ENCODE measurements at regions not wholly inside any gene's neighbourhood (a gene's known extent, or its start where the extent isn't known, plus 50 kb on each side); places are given as distances from the start of the nearest gene placed in this dataset.
"Not testable (repeated sequence)": the region's sequence is repeated elsewhere in the genome, so short reads cannot be mapped to it uniquely, and the experiment has no call there.

DNA sequence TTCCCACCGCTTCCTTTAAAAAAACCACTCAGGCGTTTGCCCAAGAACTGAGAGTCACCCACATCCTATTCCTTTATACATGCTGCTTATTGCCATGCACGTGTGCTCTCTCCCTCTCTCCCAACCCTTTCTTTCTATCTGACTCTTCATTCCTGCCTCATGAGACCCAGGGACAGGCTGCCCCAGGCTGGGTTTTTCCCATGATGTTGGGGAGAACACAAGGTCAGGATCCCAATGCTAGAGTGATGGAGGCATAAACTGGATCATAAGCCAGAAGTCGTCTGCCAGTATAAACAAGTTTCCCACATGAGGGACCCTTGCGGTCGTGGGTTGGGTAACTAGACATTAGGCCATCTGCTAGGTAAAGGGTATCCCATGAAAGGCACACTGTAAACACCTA lies 64.9 kb downstream of the CD2 start:
- no peak for DNase-seq

DNA sequence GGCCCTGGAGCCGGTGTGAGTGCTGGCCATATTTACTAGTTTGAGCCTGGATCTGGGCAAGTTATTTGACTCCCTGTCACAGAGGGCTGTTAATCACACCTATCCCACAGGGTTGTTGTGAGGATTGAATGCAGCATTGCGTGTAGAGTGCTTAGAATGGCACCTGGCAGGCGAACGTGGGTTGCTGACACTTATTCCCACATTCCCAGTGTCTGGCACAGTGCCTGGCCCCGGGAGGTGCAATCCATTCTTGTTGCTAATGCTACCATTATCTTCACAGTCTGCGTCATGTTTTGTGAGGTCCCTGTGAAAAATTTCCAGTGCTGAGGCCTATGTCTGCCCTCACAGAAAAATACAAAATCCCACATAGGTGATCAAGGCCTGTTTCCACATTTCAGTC lies 66.1 kb downstream of the CD2 start:
- no peak for DNase-seq

DNA sequence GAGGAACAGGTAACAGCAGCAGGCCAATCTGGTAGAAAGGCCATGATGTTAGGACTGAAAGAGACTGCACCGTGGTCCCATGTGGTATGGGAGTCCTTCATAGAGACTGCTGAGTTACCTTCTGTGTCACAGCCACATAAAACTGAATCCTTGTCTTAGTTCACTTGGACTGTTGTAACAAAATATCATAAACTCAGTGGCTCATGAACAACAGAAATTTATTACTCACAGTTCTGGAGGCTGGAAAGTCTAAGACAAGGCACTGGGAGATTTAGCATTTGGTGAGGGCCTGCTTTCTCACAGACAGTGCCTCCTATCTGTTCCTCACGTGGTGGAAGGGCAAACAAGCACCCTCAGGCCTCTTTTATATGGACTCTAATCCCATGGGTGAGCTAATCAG lies 67.5 kb downstream of the CD2 start:
- no peak for DNase-seq

DNA sequence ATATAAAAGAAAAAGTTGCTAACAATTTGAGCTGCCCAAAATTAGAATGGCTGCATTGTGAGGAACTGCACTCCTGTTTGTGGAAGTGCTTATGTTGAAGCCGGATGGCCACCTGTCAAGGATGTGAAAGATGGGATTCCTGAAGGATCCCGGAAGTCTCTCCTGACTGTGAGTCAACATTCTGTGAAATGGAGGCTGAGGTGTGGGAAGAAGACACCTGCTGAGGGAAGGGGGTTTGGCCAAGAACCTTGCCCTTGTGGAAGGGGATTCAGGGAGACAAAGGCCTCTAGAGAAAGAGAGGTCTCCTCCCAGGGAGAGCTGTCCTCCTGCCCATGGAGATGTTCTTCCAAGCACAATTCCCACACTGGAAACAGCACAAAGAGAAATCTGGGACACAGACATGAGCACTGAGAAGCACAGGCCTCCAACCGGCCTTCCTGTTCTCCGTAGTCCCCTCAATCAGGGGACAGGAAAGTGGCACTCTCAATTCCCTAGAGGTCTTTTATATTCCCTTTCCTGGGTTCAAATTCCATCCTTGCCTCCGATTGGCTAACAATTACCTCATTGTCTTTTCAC lies 70.5 kb downstream of the CD2 start:
- DNase-seq: no peak

DNA sequence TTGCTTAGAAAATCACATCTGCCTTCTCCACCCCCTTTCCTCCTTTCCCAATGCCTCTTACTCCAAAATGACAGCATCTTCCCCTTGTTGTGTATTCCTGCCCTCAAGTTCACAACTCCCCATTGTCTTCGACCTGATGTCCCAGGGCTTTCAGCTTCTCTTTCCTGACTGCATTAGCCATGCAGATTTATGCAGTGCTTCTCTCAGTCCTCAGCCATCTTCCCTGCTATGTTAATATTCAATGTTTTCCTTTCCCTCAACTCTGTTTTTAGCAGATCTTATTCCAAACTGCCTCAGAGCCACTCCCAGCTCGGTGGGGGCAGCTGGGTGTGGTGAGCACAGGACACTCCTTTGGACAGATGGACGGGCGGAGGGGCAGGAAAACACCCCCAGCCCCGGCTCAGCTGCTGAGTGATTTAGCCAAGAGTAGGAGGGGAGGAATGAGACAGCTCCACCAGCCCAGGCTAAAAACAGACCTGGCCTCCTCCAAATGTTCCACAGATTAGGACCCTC lies 71.0 kb downstream of the CD2 start:
- no peak for DNase-seq

DNA sequence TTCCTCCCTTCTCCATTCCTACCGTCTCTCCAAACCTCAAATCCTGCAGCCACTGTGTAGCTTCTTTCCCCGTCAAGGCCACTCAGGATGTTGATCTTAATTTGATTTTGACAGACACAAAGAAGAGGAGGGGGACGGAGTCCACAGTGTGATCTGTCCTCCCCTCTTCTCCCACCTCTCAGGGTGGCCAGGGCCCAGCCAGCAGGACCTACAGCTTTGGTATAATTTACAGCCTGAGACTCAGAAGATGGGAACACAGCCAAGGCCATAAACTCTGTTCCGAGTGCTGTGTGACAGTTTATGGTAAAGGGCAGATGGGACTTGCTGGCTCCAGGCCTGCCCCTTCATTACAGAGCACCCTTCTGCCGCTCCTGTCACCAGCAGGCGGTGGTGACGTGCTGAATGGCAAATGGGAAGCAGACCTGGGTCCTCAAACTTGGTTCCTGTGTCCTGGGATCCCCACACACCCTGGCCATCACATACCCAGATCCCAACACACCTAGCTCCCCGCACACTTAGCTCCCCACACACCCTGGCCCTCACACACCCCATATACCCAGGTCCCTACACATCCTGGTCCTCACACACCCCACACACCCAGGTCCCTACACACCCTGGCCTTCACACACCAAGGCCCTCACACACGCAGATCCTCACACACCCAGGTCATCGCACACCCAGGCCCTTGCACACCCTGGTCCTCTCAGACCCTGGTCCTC lies 71.6 kb downstream of the CD2 start:
- DNase-seq: no peak

DNA sequence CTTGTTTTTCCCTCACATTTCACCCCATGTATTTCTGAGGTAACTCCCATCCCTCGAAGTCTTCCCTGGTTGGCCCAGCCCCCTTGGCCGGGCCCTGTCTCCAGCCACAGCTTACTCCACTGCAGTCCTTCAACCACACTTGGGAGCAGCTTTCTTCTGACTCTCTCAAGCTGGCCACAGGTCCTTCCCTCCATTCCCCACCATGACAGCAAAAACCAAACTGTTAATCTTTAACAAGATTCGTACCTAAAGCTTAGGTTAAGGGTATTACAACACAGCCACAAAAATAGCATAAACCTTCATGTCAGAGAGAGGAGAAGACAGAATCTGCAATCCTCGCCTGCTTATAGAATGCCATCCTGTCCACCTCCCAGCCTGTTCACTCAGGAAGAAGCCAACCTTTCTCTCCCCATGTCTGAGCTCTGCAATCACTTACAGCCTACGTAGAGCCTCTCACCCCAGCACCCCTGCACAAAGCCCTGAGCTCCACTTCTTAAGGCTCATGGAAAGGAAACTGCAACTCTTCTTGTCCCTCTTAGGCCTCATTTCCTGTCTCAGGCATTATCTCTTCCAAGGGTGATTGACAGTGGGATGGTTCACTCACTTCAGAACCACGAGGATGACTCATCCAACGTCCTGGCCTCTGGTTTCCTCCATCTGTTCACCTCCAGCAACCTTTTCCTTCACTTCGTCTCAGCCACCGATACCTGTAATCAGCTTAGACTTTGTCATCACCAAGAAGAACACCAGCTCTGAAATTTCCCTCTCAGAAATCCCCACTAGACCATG lies 72.8 kb downstream of the CD2 start:
- peak; percentile 65 for DNase-seq

DNA sequence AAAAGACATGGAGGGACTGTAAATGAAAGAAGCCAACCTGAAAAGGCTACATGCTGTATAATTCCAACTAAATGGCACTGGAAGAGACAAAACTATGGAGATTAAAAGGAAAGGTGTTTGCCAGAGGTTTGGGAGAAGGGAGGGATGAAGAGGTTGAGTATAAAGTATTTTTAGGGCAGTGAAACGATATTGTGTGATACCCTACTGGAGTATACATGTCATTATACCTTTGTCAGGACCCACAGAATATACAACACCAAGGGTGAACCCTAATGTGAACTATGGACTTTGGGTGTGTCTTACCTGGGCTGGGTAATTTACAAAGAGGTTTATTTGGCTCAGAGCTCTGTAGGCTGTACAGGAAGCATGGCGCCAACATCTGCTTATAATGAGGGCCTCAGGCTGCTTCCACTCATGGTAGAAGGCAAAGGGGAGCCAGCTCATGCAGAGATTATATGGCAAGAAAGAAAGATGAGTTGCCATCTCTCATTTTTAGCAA lies 73.4 kb downstream of the CD2 start:
- DNase-seq: no peak

DNA sequence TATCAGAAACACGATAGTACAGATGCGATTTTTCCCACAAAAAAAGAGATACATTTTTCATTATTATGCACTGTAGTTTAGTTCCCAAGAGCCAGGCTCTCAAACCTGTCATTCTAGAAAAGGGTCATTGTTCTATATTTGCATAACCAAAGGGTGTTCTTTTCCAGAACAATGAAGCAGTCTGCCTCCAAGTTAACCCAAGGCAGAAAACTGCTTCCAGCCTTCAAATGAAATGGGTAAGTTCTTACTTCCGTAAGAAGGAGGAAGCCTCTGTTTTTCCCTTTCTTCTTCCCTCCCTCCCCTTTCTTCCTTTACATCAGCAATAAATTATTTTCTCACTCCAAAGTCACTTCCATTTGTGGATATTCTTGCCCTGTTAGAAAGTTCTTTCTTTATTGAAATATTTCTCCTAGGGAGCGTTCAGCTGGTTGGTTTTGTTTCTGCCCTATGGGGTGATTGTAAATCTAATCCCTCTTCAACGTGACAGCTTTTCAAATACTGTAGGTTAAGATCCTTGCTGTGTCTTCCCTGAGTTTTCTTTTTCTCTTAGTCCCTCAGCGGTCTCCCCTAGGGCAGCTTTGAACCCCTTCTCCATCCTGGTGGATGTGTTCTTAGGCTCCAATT lies 77.3 kb upstream of the PTGFRN start:
- peak; percentile 18 for DNase-seq

DNA sequence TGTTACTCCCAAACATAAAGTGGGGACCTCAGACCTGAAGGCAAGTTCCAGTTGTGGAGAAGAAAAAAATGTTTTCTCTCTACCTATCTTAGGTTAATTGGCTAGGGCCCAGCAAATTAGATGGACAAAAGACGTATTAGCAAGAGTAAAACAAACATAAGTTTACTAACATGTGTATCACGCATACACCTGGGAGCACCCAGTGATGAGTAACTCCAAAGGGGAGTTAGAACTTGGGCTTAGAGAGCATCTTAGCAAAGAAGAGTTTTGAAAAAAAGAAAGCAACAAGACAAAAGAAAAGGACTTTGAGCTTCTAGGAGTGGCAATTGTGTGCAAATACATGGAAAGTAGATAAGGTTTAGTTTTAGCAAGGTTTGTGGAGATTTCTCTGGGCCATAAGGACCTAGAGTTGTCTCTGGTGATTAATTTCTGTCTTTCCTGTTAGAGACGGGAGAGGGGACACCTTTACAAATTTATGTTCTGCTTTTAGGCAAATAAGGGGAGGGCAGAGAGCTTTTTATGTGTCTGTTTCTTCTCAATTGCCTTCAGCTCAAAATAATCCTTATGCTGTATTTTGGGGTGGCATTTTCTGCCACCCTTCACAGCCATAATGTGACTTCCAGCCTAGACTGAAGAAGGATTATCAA lies 76.7 kb upstream of the PTGFRN start:
- peak; percentile 6 for DNase-seq

DNA sequence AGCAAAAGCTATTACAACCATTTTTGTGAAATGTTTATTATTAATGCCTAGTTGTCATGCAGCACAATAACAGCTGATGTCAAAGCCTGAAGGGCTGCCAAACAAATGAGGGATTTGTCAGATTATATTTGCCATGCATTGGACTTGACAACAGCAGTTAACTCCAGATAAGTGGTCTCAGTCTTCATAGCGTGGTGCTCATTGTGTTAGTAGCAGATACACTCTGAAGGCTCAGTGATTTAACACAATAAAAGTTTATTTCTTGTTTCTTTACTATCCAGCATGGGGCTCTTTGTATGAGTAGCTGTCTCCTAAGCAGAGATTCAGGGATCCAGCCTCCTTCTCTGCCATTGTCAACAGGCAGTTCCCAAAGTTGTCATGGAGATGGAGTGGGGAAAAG lies 76.0 kb upstream of the PTGFRN start:
- DNase-seq: peak; percentile 7

DNA sequence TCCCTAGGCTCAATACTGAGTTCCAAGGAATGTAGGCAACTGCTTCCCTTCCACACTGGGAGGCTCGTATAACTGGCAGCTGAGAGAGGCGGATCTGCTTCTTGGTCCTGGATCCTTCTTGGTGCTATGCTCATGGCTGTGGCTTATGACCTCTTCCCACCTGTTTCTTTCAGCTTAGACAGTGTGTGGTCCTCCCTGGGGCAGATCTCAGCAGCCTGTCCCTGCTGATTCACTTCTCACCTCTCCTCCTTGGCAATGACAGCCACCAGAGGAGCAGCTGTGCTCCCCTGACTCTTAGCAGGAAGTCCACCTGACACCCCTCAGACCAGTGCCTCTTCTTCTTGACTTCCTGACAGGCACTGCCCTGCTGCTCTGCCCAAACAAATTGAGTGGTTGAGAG lies 75.1 kb upstream of the PTGFRN start:
- peak; percentile 45 for DNase-seq

DNA sequence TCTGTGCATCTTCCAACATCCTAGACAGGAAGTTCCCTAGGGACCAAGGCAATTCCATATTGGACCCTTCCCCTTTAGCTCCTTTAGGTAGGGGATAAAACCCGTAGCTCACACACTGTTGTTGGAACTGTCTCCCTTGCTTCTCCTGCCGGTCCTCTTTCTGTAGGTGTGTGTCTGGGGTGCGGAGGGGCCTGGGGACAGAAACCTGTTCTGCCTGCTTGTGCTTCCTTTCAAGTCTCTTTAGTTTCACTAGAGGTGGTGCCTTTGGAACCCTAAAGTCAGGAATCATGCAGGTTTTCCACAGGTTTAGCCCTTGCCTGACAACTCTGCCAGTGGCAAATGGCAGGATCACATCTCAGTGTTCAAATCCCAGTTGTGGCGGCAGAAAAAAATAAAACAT lies 74.6 kb upstream of the PTGFRN start:
- DNase-seq: no peak

DNA sequence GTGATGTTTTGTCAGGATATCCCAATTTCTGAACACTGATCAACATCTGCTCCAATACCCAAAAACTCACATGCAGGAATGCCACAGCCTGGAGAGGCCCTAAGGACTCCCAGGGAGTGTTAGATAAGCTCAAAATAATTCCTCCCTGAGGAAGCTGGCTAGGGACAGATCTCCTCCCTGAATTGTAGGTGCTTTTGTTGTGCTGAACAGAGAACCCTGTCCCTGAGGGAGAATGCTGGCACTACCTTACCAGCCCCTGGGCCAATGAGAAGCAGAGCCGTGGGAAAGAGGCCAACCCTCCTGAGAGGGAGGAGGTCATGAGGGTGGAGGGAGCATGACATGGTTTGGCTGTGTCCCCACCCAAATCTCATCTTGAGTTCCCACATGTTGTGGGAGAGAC lies 73.6 kb upstream of the PTGFRN start:
- no peak for DNase-seq

DNA sequence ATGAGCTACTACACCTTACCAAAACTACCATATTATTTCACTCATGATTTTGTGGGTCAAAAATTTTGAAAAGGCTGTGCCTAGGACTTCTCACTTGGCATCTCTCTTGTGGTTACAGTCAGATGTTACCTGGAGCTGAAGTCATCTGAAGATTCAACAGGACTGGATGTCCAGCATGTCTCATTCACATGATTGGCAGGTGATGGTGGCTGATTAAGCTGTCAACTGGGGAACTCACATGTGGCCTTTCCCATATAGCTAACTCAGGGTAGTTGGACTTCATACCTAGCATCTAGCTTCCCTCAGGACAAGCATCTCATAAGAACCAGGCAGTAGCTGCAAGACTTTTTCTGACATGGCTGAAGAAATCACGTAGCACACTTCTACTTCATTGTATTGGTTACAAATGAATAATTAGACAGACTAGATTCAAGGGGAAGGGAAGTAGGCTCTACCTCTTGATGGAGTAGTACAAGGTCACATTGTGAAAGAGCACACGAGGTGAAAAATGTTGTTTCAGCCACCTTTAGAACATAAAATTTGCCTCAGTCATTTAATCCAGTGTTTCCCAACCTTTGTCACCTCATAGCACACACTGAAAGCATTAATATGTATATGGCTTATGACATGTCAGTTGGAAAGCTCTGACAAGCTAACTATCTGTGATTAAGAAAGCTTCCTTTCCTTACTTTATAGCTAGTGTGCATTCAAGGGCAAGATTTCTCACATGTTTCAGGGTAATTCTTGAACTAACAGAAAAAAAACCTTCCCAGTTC lies 68.0 kb upstream of the PTGFRN start:
- no peak for DNase-seq

DNA sequence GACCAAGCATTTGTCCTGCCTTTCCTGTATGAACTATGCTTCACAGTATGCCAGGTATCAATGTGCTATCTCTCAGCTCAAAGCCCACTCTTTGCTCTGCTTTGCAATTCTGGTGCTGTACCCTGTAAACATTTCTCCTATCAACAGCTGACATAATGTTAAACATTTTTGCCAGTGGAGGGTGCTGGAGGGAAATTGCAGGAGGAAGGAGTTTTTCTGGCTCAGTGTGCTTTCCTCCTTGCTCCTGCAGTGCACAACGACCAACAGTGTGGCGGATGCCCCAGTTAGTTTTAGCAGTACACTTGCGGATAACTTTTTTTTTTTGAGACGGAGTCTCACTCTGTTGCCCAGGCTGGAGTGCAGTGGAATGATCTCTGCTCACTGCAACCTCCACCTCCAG lies 67.1 kb upstream of the PTGFRN start:
- DNase-seq: no peak

DNA sequence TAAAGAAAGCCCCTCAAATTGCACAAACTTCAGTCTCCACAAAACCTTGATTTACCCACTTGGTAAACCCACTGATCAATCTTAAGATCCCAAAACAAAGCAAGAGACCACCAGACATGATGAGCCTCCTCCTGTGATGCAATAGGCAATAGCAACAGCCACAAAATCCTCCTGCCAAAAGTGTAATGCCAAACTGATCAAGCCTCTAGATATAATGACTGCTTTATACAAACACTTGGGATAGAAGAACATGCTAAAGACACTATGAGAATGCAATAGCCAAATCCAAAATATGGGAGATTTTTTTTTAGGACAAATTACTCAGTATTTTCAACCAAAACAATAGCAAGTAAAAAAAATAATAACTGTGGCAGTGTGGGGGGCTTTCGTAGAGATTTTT lies 64.9 kb upstream of the PTGFRN start:
- DNase-seq: no peak

DNA sequence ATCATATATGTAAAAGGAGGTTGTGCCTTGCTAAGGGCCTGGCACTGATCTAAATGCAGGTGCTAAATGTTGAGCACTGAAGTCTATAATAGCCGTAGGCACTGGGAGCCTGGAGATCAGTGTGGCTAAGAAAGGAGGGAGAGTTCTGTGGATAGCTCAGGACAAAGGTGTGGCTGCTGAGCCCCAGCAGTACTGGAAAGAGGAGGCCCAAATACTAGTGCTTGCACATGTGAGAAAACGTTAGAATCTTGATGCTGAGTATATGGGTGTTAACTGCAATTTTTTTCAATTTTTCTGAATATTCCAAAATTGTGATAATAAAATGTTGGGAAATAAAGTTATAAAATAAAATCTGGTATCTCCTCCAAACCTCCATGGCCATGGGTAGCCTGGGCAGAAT lies 62.5 kb upstream of the PTGFRN start:
- DNase-seq: no peak

DNA sequence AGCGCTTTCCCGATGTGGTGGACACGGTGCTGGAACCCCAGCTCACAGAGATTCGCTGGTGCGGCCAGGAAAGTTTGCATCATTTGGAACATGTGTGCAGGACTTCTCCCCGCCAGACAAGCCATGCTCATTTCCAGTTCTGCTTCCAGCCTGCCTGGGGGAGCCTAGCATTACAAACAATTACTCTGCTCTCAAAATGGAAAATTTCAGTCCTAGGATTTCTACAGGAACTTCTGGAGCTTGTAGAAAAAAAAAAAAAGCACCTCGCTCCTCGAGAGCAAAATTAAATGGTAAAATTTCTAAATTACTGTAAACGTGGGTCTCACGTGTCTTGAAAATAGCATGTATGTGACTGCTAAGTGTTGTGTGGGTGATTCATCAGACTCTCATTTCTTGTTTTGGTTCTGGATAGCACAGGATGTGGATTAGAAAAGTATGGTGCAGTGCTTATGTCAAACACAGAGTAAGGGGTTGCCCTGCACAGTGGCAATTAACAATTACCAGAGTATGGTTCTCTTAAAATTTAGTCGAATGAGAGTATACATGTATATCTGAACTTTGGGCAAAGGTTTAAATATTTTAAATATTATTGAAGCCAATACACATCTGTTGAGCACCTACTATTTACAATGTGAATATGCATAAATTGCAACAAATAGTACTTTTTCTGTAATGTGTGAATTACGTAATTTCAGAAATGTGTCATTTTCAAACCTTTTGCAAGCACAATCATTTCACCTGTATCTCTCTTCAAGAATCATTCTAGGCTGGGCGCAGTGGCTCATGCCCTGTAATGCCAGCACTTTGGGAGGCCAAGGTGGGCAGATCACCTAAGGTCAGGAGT lies 61.8 kb upstream of the PTGFRN start:
- no peak for DNase-seq

DNA sequence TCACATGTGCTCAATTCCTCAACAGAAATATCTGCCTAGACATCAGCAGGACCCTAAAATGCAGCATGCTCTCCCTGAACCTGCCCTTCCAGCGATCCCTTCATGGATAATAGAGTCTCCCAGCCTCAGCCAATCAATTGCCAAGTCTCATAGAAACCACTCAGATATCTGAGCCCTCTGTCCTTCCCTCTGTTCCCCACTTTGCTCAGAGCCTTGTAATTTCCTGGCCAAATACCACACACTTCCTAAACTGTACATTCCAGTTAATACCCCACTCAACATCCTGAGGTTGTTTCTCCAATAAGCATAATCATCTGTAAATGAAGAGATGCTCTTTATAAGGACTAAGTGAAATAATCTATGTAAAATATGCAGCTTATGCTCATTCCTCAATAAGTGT lies 59.3 kb upstream of the PTGFRN start:
- DNase-seq: no peak

DNA sequence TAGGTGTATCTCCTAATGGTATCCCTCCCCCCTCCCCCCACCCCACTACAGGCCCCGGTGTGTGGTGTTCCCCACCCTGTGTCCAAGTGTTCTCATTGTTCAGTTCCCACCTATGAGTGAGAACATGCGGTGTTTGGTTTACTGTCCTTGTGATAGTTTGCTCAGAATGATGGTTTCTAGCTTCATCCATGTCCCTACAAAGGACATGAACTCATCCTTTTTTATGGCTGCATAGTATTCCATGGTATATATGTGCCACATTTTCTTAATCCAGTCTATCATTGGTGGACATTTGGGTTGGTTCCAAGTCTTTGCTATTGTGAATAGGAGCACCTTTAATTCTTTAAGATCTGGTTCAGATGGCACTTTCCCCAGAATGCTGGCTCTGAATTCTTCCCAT lies 58.5 kb upstream of the PTGFRN start:
- DNase-seq: not testable (repeated sequence)

Data from activated CD8-positive, alpha-beta memory T cell treated with anti-CD3 and anti-CD28 coated beads, Interleukin-2, amount 50 U/mL, for 48 hours (primary cell).